HCT116 (cell line): ENCODE measurements at regions not wholly inside any gene's neighbourhood (a gene's known extent, or its start where the extent isn't known, plus 50 kb on each side); places are given as distances from the start of the nearest gene placed in this dataset.

Experiments used
- ATAC-seq: fragments of 200-7000 bp; cut with Tn5 transposase; 2 replicates; pipeline ENCODE4 v1.9.1; 2020; ENCODE audit warnings: mild to moderate bottlenecking, moderate library complexity
- BruUV-seq: library from RNA; stranded (reverse); fragments of 400-500 nt; replicated peaks from 2 replicates; lab custom pipeline; 2021; lab: Mats Ljungman, UMichigan
- CTCF ChIA-PET: fragments of 300-600 bp; sonication (Branson Sonifier 250); formaldehyde crosslinking; loops from one replicate; lab custom pipeline; 2021; ENCODE audit warnings: antibody characterized with exemption; lab: Charles Lee
- POLR2A ChIA-PET: fragments of 300-600, 350-600 bp; sonication (Branson Sonifier 250); formaldehyde crosslinking; loops from one replicate; lab custom pipeline; 2021; ENCODE audit warnings: antibody characterized with exemption; lab: Charles Lee
- RAD21 ChIA-PET, 2 experiments: fragments of 300-600 bp; sonication (Branson Sonifier 250); formaldehyde crosslinking; loops; one replicate each; lab custom pipeline; 2023; ENCODE audit warnings: low total read pairs in 2 of 2; ENCODE audit not compliant: uncharacterized antibody in 2 of 2, unreplicated experiment in 2 of 2, low non-redundant PET in 1 of 2; lab: Charles Lee
- DNase-seq: peaks from one replicate; pipeline ENCODE4 v3.0.0-alpha.2; 2010; ENCODE audit warnings: low read depth, low spot score
- H2AFZ ChIP-seq: fragments of 200-600 bp; shearing (Covaris generic), sonication (generic); 2 replicates; pipeline ENCODE4 v1.6.1; 2017; ENCODE audit warnings: low read depth, mixed run types, mixed read lengths, antibody characterized with exemption, low read length; ENCODE audit not compliant: poor library complexity, severe bottlenecking
- H3K27ac ChIP-seq: 2 replicates; pipeline ENCODE4 v1.5.1; 2012; ENCODE audit warnings: low read depth, low read length
- H3K27me3 ChIP-seq: fragments of 200-600 bp; sonication (generic); 2 replicates; pipeline ENCODE4 v1.6.1; 2016; ENCODE audit warnings: mixed run types, low read length, mixed read lengths; ENCODE audit not compliant: insufficient read depth
- H3K36me3 ChIP-seq, 2 experiments: fragments of 200-500 bp in 1 of 2; fragments of 200-600 bp in 1 of 2; sonication (Bioruptor generic) in 1 of 2; sonication (generic) in 1 of 2; 2 replicates each; pipeline versions ENCODE4 v1.5.1 to v1.6.1; 2014 to 2016; ENCODE audit warnings: low read length in 2 of 2, inconsistent platforms in 1 of 2, mixed read lengths in 1 of 2, mixed run types in 1 of 2; ENCODE audit not compliant: insufficient read depth in 2 of 2, control insufficient read depth in 1 of 2
- H3K4me1 ChIP-seq, 2 experiments: fragments of 200-600 bp in 1 of 2; sonication (generic) in 1 of 2; 2 replicates each; pipeline versions ENCODE4 v1.5.1 to v1.6.1; 2012 to 2017; ENCODE audit warnings: low read length in 2 of 2, inconsistent platforms in 1 of 2, mild to moderate bottlenecking in 1 of 2, mixed read lengths in 1 of 2, mixed run types in 1 of 2, moderate library complexity in 1 of 2; ENCODE audit not compliant: insufficient read depth in 2 of 2, control insufficient read depth in 1 of 2
- H3K4me2 ChIP-seq: fragments of 200-600 bp; sonication (generic); 2 replicates; pipeline ENCODE4 v1.6.1; 2017; ENCODE audit warnings: mixed run types, low read length, mixed read lengths
- H3K4me3 ChIP-seq, 2 experiments: fragments of 200-600 bp in 1 of 2; sonication (generic) in 1 of 2; replicated peaks in 1 of 2; 2 replicates each; pipeline ENCODE4 v1.5.1; 2011 to 2016; ENCODE audit warnings: low read length in 2 of 2, control low read depth in 1 of 2, low read depth in 1 of 2, mild to moderate bottlenecking in 1 of 2, mixed read lengths in 1 of 2, mixed run types in 1 of 2
- H3K79me2 ChIP-seq: fragments of 200-600 bp; sonication (generic); 2 replicates; pipeline ENCODE4 v1.6.1; 2017; ENCODE audit warnings: mild to moderate bottlenecking, mixed run types, low read length, moderate library complexity, mixed read lengths; ENCODE audit not compliant: insufficient read depth
- H3K9ac ChIP-seq: fragments of 200-600 bp; sonication (generic); 2 replicates; pipeline ENCODE4 v1.6.1; 2016; ENCODE audit warnings: low read length, mixed read lengths
- H3K9me2 ChIP-seq: fragments of 200-600 bp; sonication (generic), shearing (Covaris generic); 2 replicates; pipeline ENCODE4 v1.6.1; 2017; ENCODE audit warnings: mixed run types, mild to moderate bottlenecking, moderate library complexity; ENCODE audit not compliant: insufficient read depth
- H3K9me3 ChIP-seq, 2 experiments: fragments of 200-500 bp in 1 of 2; fragments of 200-600 bp in 1 of 2; sonication (Bioruptor generic) in 1 of 2; sonication (generic) in 1 of 2; 2 replicates each; pipeline ENCODE4 v1.6.1; 2014 to 2017; ENCODE audit warnings: low read length in 2 of 2, mixed read lengths in 2 of 2, inconsistent platforms in 1 of 2, low read depth in 1 of 2, mild to moderate bottlenecking in 1 of 2, mixed run types in 1 of 2, moderate library complexity in 1 of 2; ENCODE audit not compliant: control insufficient read depth in 1 of 2, insufficient read depth in 1 of 2
- H4K20me1 ChIP-seq: fragments of 200-600 bp; sonication (generic), shearing (Covaris generic); 2 replicates; pipeline ENCODE4 v1.6.1; 2017; ENCODE audit warnings: mixed run types, mild to moderate bottlenecking, moderate library complexity; ENCODE audit not compliant: insufficient read depth
- FOSL1 ChIP-seq: IDR thresholded peaks from 2 replicates; pipeline ENCODE4 v1.6.1; 2012; ENCODE audit warnings: low read depth
- POLR2A ChIP-seq: IDR thresholded peaks from 2 replicates; pipeline ENCODE4 v1.7.0; 2011; ENCODE audit warnings: borderline replicate concordance; ENCODE audit not compliant: insufficient read depth, insufficient read length; ENCODE audit errors: extremely low read depth
- RAD21 ChIP-seq: IDR thresholded peaks from 2 replicates; pipeline ENCODE4 v1.6.1; 2012; ENCODE audit warnings: low read depth, mild to moderate bottlenecking
- SIN3A ChIP-seq: IDR thresholded peaks from 2 replicates; pipeline ENCODE4 v1.6.1; 2012; ENCODE audit warnings: low read depth
- TCF7L2 ChIP-seq: IDR thresholded peaks from 2 replicates; pipeline ENCODE4 v1.7.0; 2011; ENCODE audit warnings: borderline replicate concordance, inconsistent platforms; ENCODE audit not compliant: insufficient read depth, insufficient read length; ENCODE audit errors: extremely low read depth
- ZFX ChIP-seq: fragments of 450-650 bp; IDR thresholded peaks from 2 replicates; pipeline ENCODE4 v1.6.1; 2017
- ZNF274 ChIP-seq: fragments of 200-500 bp; sonication (Bioruptor generic); IDR thresholded peaks from 2 replicates; pipeline ENCODE4 v1.6.1; 2014; ENCODE audit warnings: mild to moderate bottlenecking, low read depth, low read length, inconsistent platforms
- intact Hi-C: fragments of 100-400 bp; cut with micrococcal nuclease; formaldehyde crosslinking; loops from 2 replicates; pipeline ENCODE4 v1.10.0; 2022

DNA sequence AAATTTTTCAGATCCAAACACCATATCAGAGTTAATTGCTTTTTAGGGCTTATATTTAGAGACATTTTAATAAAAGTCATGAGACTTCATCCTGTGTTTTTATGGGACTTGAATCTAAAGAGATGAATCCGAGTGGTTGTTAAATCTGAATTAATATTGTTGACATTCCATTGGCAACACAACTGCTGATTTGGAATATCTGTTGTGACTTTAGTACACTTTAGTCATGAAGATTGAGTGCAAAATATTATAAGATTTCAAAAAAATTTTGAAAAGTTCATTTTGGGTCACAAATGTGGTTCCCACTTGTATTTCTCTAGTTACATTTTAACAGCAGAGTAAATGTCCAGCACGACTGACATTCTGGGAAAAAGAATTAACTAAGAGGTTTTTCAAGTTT is 442.7 kb upstream of the HSF2 start:
- ATAC-seq (no peak), DNase-seq (no peak)
- Histone ChIP-seq H3K9me3 (no peaks in the 10 kb centered on the region), H3K79me2 (no peaks in the 10 kb centered on the region), H3K27me3 (no peaks in the 10 kb centered on the region), H3K4me1 (0 out of 4 replicates have a peak, but pooled peaks cover 0 to 4% of the 10 kb centered on the region in 2 experiments), H4K20me1 (no peaks in the 10 kb centered on the region), H2AFZ (no peak overlapping the region), H3K36me3 (no peaks in the 10 kb centered on the region), H3K9me2 (no peaks in the 10 kb centered on the region), H3K4me2 (no peak overlapping the region), H3K4me3 (no peak overlapping the region), H3K9ac (no peak overlapping the region), H3K27ac (no peak overlapping the region)
- POLR2A ChIA-PET: no interaction called here
- TF ChIP-seq RAD21 (no peak), TCF7L2 (no peak), ZFX (no peak), POLR2A (no peak)
- RAD21 ChIA-PET: no interaction called here
- BruUV-seq: no TSS peak
- CTCF ChIA-PET: interaction anchor here (0.7 to 0.9 kb wide), 2 partner anchors 24 to 65 kb away, joined by 3 read pairs; no protein-coding TSS in a partner anchor
- intact Hi-C loops: no loop called here

DNA sequence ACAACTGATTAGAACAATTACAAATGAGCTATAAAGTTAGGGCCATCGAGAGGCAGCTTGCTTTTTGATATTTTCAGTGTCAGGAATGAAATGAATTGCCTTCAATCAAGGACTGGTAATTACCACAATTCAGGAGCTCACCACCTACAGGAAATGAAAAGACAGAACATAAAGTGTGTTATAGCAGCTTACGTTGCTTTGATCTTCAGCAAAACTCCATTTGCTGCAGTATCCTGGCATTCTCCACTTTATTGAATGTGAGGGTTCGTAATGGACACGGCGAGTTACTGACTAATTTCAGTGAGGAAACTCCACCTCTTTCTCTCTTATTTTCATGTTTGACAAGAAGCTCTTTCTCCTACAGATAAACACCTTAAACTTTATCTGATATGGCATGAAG is 440.0 kb upstream of the HSF2 start:
- Histone ChIP-seq H4K20me1 (no peaks in the 10 kb centered on the region), H3K4me3 (no peak overlapping the region), H3K27ac (no peak overlapping the region), H3K79me2 (no peaks in the 10 kb centered on the region), H3K36me3 (no peaks in the 10 kb centered on the region), H3K9me3 (no peaks in the 10 kb centered on the region), H2AFZ (peak overlapping the region; percentile 67), H3K4me1 (0 out of 4 replicates have a peak, but pooled peaks cover 0 to 4% of the 10 kb centered on the region in 2 experiments), H3K9me2 (no peaks in the 10 kb centered on the region), H3K27me3 (no peaks in the 10 kb centered on the region), H3K9ac (no peak overlapping the region), H3K4me2 (no peak overlapping the region)
- BruUV-seq: no TSS peak
- CTCF ChIA-PET: interaction anchor here (1.2 kb wide), 1 partner anchor 110 kb away, joined by 4 read pairs; no protein-coding TSS in a partner anchor
- intact Hi-C loops: no loop called here
- RAD21 ChIA-PET: no interaction called here
- POLR2A ChIA-PET: no interaction called here
- ATAC-seq (no peak), DNase-seq (no peak)
- TF ChIP-seq ZNF274: no peak
- no peak for TF ChIP-seq FOSL1
- no peak for TF ChIP-seq SIN3A
- peak; percentile 90 for TF ChIP-seq TCF7L2
